ENCODE measurements at regions not wholly inside any gene's neighbourhood (a gene's known extent, or its start where the extent isn't known, plus 50 kb on each side); places are given as distances from the start of the nearest gene placed in this dataset.

DNA sequence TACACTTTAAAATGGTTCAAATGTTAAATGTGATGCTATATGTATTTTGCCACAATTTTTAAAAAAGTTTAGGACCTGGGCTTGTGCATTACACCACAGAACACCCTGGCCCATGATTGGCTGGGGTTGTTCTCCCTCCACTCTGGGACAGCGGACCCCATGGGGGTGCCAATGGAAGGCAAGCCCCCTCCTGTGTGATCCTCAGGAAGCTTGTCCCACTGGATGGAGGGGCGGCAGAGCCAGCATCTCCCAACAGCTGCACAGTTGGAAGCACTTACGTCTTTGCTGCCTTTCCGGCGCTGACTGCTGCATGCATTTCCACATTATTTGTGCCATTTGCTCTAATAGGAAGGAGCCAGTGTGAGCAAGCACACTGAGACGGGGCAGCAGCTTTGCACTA lies 196.5 kb downstream of the SHANK2 start:
- Histone ChIP-seq H3K9ac (ENCODE audit: low read length) (no peak overlapping the region), H3K27me3 (ENCODE audit: insufficient read depth, low read length) (no peaks in the 10 kb centered on the region), H3K79me2 (ENCODE audit: insufficient read depth, low read length) (no peaks in the 10 kb centered on the region), H3K27ac (ENCODE audit: low read depth, low read length) (no peak overlapping the region), H3K4me2 (ENCODE audit: low read length) (no peak overlapping the region), H3K9me3 (ENCODE audit: insufficient read depth, low read depth, low read length) (no peaks in the 10 kb centered on the region), H3K4me1 (ENCODE audit: insufficient read depth, low read length) (no peaks in the 10 kb centered on the region), H2AFZ (ENCODE audit: low read depth, low read length) (no peak overlapping the region), H3K4me3 (ENCODE audit: insufficient read depth, low read depth, low read length) (no peak overlapping the region), H4K20me1 (ENCODE audit: insufficient read depth, low read length) (no peaks in the 10 kb centered on the region), H3K36me3 (ENCODE audit: insufficient read depth, low read length) (no peaks in the 10 kb centered on the region)
- Mint-ChIP-seq H3K36me3 (ENCODE audit: low read depth, unreplicated experiment) (no peaks in the 10 kb centered on the region), H3K27me3 (ENCODE audit: low read depth, unreplicated experiment) (no peaks in the 10 kb centered on the region), H3K9me3 (ENCODE audit: unreplicated experiment) (no peaks in the 10 kb centered on the region), H3K4me3 (ENCODE audit: unreplicated experiment) (no peak overlapping the region), H3K4me1 (ENCODE audit: low read depth, unreplicated experiment) (no peaks in the 10 kb centered on the region), H3K27ac (ENCODE audit: unreplicated experiment) (no peak overlapping the region)
- FAIRE-seq (no peak), DNase-seq (ENCODE audit: low read depth) (no peak)
- TF ChIP-seq, protein P1, sequence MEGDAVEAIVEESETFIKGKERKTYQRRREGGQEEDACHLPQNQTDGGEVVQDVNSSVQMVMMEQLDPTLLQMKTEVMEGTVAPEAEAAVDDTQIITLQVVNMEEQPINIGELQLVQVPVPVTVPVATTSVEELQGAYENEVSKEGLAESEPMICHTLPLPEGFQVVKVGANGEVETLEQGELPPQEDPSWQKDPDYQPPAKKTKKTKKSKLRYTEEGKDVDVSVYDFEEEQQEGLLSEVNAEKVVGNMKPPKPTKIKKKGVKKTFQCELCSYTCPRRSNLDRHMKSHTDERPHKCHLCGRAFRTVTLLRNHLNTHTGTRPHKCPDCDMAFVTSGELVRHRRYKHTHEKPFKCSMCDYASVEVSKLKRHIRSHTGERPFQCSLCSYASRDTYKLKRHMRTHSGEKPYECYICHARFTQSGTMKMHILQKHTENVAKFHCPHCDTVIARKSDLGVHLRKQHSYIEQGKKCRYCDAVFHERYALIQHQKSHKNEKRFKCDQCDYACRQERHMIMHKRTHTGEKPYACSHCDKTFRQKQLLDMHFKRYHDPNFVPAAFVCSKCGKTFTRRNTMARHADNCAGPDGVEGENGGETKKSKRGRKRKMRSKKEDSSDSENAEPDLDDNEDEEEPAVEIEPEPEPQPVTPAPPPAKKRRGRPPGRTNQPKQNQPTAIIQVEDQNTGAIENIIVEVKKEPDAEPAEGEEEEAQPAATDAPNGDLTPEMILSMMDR (IDR thresholded peaks at IDR 0.05; ENCODE audit: insufficient read depth, low read depth, low read length) = no peak
- no peak for TF ChIP-seq EZH2 (IDR thresholded peaks at IDR 0.05; ENCODE audit: insufficient read depth, low read length)
